GM21390 (cell line): ENCODE measurements at regions not wholly inside any gene's neighbourhood (a gene's known extent, or its start where the extent isn't known, plus 50 kb on each side); places are given as distances from the start of the nearest gene placed in this dataset.

Experiments used
- ATAC-seq: cut with Tn5 transposase; IDR thresholded peaks from one replicate; pipeline ENCODE4 v1.9.1; 2021; ENCODE audit not compliant: unreplicated experiment

GRCh38 chr21:43348801-43349261, 78.1 kb downstream of the SIK1 start:
- ATAC-seq = no peak

- ATAC-seq = no peak
Observed at GRCh38 chr21:43348170-43348766, 78.7 kb downstream of the SIK1 start.

DNA sequence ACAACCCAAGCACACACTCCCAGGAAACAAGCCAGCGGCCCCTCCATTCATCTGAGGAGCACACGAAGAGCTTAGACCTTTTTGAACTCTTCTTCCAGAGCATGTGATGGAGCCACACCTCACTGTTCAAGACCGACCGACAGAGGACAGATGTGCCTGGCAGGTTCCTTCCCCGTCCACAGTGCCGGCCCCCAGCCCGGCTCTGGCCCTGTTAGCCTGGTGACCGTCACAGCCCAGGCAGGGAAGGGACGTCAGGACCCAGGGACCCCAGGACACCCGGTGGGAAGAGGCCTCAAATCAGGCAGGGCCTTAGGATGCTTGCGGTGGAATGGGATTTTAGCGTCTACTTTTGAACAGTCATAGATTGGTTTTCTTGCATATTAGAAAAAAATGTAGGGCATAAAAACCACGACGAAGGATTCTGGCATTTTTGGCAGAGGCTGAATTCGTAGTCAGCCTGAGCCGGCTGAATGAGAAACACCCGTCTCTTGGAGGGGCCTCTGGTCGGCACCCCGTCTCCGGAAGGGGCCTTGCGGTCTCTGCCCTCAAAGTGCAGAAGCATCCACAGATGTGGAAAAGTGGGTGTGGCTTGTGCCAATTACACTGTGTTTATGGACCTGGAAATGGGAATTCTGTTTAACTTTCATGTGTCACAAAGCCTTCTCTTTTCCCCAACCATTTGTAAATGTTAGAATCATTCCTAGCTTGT, 79.3 kb downstream of the SIK1 start:
- no peak for ATAC-seq

GRCh38 chr21:43346551-43346950, 80.4 kb downstream of the SIK1 start:
- no peak for ATAC-seq

DNA sequence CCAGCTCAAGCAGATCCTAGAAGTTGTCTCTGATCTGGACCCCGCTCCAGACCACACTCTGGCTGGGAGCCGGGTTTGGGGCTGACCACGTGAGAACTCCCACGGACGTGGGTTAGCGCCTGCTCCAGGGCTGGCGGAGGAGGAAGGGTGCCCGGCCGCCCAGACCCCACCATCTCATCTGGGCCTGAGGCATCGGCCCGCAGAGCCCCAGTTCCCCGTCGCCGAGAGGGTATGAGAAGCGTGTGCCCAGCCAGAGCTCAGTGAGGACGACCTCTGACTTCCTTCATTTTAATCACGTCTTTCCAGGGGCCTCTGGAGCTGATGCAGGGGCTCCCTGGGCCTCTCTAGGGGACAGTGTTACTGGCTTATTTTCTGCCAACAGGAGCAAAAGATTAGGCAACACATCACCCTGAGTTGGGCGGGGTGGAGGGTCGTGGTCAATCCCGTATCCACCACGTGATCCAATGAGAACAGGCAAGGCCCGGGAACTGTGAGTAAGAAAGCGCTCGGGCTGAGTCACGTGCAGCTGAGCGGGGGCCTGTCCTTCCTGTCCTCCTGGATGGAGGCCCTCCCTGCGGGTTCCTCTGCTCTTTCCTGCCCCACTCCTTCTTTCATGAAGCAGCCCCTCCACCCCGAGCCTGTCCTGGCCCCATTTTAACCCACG, 81.1 kb downstream of the SIK1 start:
- ATAC-seq = no peak

- no peak for ATAC-seq
Observed at GRCh38 chr21:43345046-43345745, 81.7 kb downstream of the SIK1 start.

- ATAC-seq = no peak
Observed at GRCh38 chr21:43343992-43344886, 82.7 kb downstream of the SIK1 start.

GRCh38 chr21:43343095-43343991, 83.6 kb downstream of the SIK1 start:
- ATAC-seq = no peak

- ATAC-seq = no peak
Observed at GRCh38 chr21:43342301-43342881, 84.5 kb downstream of the SIK1 start.

- ATAC-seq = no peak
Observed at GRCh38 chr21:43341378-43342161, 85.4 kb downstream of the SIK1 start.

GRCh38 chr21:43340491-43341377, 86.2 kb downstream of the SIK1 start:
- no peak for ATAC-seq

DNA sequence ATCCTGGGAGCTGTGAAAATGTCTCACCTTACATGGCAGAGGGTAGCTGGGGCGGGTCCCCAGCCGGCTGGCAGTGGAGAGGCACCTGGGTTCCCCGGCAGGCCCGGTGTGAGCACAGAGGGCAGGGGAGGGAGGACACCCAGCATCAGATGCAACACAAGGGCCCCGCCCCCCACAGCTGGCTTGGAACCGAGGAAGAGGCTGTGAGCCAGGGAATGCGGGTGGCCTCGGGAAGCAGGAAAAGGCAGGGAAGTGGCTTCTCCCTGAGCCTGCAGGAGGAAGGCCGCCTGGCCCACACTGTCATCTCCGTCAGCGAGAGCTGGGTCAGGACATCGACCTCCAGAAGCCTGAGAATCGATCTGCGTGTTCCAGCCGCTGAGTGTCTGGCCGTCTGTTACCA, 87.3 kb downstream of the SIK1 start:
- no peak for ATAC-seq

GRCh38 chr21:43338951-43339350, 88.0 kb downstream of the SIK1 start:
- no peak for ATAC-seq

GRCh38 chr21:43337901-43338655, 88.9 kb downstream of the SIK1 start:
- no peak for ATAC-seq

- ATAC-seq = no peak
Observed at GRCh38 chr21:43335119-43335518, 91.8 kb downstream of the SIK1 start.

DNA sequence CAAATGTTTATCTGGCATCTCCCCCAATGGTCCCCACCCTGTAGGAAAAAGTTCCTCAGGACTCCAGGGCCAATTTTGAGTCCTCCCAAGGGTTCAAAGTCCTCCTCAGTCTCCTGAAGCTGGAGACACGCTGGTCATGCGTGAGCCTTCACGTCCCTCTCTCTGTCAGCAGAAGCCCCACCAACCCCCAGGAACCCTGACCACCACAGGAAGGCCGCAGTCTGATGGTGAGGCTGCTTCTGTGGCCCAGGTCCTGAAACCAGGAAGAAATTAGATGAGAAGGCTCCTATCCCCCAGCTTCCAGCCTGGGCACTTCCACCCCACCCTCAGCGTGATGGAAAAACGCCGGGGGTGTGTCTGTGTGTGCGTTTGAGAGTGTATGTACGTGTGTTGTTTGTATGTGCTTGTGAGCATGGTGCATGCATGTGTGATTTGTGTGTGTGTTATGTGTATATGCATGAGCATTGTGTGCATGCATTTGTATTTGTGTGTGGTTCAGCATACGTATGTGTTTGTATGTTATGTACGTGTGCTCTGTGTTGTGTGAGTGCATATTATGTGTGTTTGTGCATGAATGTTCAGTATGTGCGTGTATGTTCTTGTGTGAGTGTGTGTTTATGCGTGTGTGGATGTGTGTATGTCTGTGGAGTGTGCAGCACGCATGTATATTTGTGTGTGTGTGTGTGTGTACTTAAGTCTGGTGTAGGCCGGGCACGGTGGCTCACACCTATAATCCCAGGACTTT, 92.5 kb downstream of the SIK1 start:
- ATAC-seq = no peak
